MM.1S (cell line): ENCODE measurements at regions not wholly inside any gene's neighbourhood (a gene's known extent, or its start where the extent isn't known, plus 50 kb on each side); places are given as distances from the start of the nearest gene placed in this dataset.
"Not testable (repeated sequence)": the region's sequence is repeated elsewhere in the genome, so short reads cannot be mapped to it uniquely, and the experiment has no call there.

Source experiments
- CTCF ChIP-seq: fragments of 300-600 bp; sonication (generic); IDR thresholded peaks from 2 replicates; pipeline ENCODE4 v1.5.1; 2016; ENCODE audit warnings: antibody characterized with exemption, low read length, mixed read lengths
- EZH2 ChIP-seq: fragments of 300-600 bp; sonication (generic); optimal IDR thresholded peaks from 2 replicates; pipeline ENCODE3; 2017; ENCODE audit warnings: low read depth, mild to moderate bottlenecking, antibody characterized with exemption, low read length, mixed read lengths
- EZH2phosphoT487 ChIP-seq: fragments of 300-600 bp; sonication (generic); IDR thresholded peaks from 2 replicates; pipeline ENCODE4 v1.6.1; 2018; ENCODE audit warnings: antibody characterized with exemption, low read length

DNA sequence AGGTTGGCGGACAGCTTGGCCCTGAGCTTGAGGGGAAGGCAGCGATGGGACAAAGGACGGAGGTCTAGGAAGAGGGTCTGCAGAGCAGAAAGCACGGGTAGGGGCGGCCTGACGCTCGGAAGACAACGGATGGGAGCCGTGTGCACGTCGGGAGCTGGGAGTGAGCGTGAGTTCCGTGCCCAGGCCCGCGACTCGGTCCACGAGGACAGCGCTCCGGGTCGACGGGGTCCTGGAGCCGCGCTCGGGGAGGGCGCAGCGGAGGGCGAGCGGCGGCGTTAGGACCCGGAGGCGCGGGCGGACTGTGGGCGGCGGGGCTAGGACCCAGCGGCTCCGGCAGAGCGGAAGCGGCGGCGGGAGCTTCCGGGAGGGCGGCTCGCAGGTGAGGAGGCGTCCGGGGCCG lies 149.3 kb downstream of the OR4F15 start:
- not testable (repeated sequence) for TF ChIP-seq EZH2phosphoT487, EZH2, CTCF
